ENCODE measurements at regions not wholly inside any gene's neighbourhood (a gene's known extent, or its start where the extent isn't known, plus 50 kb on each side); places are given as distances from the start of the nearest gene placed in this dataset.

DNA sequence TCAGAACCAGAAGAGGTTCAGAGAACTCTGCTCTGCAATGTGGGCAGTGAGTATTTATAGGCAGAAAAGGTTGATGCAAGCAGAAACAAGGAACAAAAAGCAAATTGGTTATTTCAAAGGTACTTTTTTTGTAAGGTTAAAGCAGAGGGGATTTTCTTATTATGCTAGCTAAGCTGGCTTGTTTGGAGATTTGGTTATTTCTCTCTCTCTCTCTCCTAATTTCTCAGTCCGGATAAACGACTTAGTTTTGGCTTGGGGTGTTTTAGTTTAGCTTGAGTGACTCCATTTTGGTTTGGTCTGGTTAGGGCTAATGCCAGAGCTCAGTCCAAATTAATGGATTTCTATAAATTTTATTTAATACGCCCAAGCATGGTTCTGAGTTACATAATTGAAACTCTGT is 566.8 kb downstream of the SH2D4B start (continued):
- TF ChIP-seq E2F8 (IDR thresholded peaks at IDR 0.05; ENCODE audit: low read depth, partially characterized antibody): no peak
- TF ChIP-seq CBFB (IDR thresholded peaks at IDR 0.05; ENCODE audit: low read depth): no peak
- TF ChIP-seq FOXK2 (IDR thresholded peaks at IDR 0.05): no peak
- TF ChIP-seq MTA3 (IDR thresholded peaks at IDR 0.05; ENCODE audit: borderline replicate concordance, low read length): no peak
- no peak for TF ChIP-seq NR2C1 (IDR thresholded peaks at IDR 0.05)
- 0 out of 4 replicates have a peak, but pooled peaks of 1 of the 2 experiments have one; percentile 42 for TF ChIP-seq EP300 (IDR thresholded peaks at IDR 0.05; ENCODE audit: borderline replicate concordance in 1 of 2, control insufficient read depth in 1 of 2, low read depth in 2 of 2, low read length in 2 of 2)
- TF ChIP-seq USF1 (IDR thresholded peaks at IDR 0.05; ENCODE audit: borderline replicate concordance, extremely low read length, insufficient read depth, low read depth, low read length): no peak
- TF ChIP-seq, protein P1, sequence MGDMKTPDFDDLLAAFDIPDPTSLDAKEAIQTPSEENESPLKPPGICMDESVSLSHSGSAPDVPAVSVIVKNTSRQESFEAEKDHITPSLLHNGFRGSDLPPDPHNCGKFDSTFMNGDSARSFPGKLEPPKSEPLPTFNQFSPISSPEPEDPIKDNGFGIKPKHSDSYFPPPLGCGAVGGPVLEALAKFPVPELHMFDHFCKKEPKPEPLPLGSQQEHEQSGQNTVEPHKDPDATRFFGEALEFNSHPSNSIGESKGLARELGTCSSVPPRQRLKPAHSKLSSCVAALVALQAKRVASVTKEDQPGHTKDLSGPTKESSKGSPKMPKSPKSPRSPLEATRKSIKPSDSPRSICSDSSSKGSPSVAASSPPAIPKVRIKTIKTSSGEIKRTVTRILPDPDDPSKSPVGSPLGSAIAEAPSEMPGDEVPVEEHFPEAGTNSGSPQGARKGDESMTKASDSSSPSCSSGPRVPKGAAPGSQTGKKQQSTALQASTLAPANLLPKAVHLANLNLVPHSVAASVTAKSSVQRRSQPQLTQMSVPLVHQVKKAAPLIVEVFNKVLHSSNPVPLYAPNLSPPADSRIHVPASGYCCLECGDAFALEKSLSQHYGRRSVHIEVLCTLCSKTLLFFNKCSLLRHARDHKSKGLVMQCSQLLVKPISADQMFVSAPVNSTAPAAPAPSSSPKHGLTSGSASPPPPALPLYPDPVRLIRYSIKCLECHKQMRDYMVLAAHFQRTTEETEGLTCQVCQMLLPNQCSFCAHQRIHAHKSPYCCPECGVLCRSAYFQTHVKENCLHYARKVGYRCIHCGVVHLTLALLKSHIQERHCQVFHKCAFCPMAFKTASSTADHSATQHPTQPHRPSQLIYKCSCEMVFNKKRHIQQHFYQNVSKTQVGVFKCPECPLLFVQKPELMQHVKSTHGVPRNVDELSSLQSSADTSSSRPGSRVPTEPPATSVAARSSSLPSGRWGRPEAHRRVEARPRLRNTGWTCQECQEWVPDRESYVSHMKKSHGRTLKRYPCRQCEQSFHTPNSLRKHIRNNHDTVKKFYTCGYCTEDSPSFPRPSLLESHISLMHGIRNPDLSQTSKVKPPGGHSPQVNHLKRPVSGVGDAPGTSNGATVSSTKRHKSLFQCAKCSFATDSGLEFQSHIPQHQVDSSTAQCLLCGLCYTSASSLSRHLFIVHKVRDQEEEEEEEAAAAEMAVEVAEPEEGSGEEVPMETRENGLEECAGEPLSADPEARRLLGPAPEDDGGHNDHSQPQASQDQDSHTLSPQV (IDR thresholded peaks at IDR 0.05): peak; percentile 99
- no peak for TF ChIP-seq NFYB (IDR thresholded peaks at IDR 0.05; ENCODE audit: insufficient read depth, low read depth, low read length)
- no peak for TF ChIP-seq POLR2AphosphoS2 (IDR thresholded peaks at IDR 0.05; ENCODE audit: low read depth, low read length)
- TF ChIP-seq, protein P2, sequence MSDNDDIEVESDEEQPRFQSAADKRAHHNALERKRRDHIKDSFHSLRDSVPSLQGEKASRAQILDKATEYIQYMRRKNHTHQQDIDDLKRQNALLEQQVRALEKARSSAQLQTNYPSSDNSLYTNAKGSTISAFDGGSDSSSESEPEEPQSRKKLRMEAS (IDR thresholded peaks at IDR 0.05; ENCODE audit: low read depth, low read length): no peak
- TF ChIP-seq SUPT20H (IDR thresholded peaks at IDR 0.05; ENCODE audit: borderline replicate concordance, control insufficient read depth, low read depth, low read length): no peak
- TF ChIP-seq NR2F1 (conservative IDR thresholded peaks at IDR 0.05): no peak
- TF ChIP-seq SPI1 (IDR thresholded peaks at IDR 0.05; ENCODE audit: borderline replicate concordance, insufficient read depth, low read depth, low read length): no peak
- TF ChIP-seq ZBTB4 (CRISPR knock-in tag; IDR thresholded peaks at IDR 0.05): peak; percentile 92
- TF ChIP-seq TBL1XR1 (IDR thresholded peaks at IDR 0.05; ENCODE audit: low read depth, low read length): no peak
- TF ChIP-seq ZNF24 (IDR thresholded peaks at IDR 0.05): 0 out of 2 replicates have a peak, but pooled peaks have one; percentile 26
